Fibroblast of the aortic adventitia (primary cell): ENCODE measurements at regions not wholly inside any gene's neighbourhood (a gene's known extent, or its start where the extent isn't known, plus 50 kb on each side); places are given as distances from the start of the nearest gene placed in this dataset.
"Not testable (repeated sequence)": the region's sequence is repeated elsewhere in the genome, so short reads cannot be mapped to it uniquely, and the experiment has no call there.

Experiments
- DNase-seq: peaks from one replicate; pipeline ENCODE4 v3.0.0-alpha.2; 2010; ENCODE audit warnings: low read depth
- H3K4me3 ChIP-seq: 2 replicates; pipeline ENCODE4 v1.5.1; 2011; ENCODE audit warnings: low read depth, mild to moderate bottlenecking, control low read depth, low read length, moderate library complexity
- CTCF ChIP-seq: IDR thresholded peaks from 2 replicates; pipeline ENCODE4 v1.5.1; 2011; ENCODE audit warnings: mild to moderate bottlenecking, low read length, control low read depth, inconsistent platforms; ENCODE audit not compliant: insufficient read depth

DNA sequence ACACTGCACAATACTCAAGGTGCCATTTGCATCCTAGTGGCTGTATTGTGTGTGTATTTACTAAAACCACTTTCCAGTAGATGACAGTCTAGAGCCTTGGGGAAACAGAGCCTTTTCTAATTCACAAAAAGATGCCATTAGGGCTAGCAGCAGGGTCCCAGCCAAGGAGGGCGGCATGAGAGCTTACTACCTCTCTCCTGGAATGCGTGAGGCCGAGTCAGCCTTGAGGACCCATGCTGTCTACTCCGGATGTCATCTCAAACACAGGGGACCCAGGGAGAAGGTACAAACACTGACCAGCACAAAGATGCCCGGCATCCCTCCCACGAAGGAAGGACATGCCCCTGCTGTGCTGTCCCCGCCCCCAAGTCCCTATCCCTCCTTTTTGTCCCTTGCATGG is 65.5 kb downstream of the CYCS start:
- H3K4me3 ChIP-seq, result no peak overlapping the region
- TF ChIP-seq CTCF, result no peak
- DNase-seq, result no peak

DNA sequence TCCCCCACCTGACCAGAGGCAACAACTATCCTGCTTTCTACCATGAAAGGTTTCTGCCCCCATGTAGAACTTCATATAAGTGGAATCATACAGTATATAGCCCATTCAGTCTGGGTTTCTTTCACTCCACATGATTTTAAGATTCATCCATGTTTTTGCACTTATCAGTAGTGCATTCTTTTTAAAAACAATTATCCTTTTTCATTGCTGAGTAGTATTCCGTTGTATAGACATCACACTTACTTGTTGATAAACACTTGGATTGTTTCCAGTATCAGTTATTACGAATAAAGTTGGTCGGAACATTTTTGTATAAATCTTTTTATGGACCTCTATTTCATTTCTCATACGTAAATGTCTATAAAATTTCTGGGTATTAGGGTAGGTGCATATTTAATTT is 68.7 kb downstream of the CYCS start:
- no peak for TF ChIP-seq CTCF
- no peak overlapping the region for H3K4me3 ChIP-seq
- no peak for DNase-seq

DNA sequence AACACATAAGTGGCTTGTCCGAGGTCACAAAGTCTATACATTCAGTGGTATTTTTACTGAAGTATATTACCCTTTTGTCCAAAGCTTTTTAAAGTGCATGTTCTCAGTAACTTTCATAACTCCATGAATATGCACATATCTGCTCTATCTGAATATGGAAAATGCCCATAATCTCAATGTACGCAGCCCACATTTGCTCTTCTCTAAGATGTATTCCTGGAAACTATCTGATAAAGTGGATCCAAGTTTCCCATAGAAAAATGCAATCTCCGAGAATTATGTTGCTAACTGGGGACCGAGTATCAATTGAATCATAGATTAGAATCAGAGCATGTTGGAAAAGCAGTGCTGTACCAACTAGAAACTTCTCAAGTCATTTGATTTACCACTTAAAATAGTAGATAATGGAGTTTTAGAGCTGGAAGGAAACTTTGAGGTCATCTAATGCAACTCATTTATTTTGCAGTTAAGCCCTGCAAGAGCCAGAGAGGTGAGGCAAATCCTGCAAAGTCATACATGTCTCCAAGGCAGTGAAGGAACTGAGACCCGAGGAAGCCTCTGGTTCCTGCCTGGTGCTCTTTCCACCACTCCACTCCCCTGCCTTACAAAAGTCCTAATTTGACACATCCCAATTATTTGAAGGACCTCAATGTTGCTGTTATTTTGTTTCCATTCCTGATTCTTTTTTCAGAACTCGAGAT is 69.4 kb downstream of the CYCS start:
- no peak for TF ChIP-seq CTCF
- no peak overlapping the region for H3K4me3 ChIP-seq
- DNase-seq, result no peak

GRCh38 chr7:25054819-25055519 is 70.1 kb downstream of the CYCS start:
- no peak for TF ChIP-seq CTCF
- no peak overlapping the region for H3K4me3 ChIP-seq
- no peak for DNase-seq

DNA sequence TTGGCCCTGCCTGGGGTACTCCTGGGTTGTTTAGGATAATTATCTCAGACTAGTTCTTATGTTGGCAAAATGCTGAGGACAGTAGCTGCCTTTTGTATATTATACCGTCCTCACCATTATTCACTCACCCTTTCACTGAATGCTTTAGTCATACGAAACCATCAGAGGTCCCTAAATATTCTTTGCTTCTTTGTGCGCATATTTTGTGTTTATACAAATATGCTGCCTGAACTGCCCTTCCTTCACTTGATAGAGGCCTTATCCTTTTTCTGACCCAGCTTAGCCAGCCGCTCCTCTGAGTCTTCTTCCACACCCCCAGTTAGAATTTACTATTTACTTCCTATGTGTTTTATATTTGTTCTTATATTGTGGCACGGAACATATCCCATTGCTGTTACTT is 70.2 kb upstream of the OSBPL3 start:
- DNase-seq, result no peak
- TF ChIP-seq CTCF, result no peak
- H3K4me3 ChIP-seq, result no peak overlapping the region

DNA sequence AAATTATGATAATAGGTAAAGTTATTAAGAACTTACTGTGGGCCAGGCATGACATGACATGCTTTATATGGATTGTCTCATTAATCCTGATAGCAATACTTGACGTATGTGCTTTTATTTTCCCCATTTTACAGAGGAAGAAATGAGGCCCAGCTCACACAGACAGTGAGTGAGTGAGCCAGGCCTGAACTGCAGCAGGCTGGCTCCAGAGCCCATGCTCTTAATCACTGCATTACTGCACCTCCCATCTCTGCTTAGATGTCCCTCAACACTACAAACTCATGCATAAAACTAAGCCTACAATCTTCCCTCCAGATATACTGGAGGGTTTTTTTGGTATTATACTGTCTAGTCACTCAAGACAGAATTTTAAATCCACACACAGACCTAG is 68.5 kb upstream of the OSBPL3 start:
- no peak overlapping the region for H3K4me3 ChIP-seq
- no peak for TF ChIP-seq CTCF
- DNase-seq, result no peak

DNA sequence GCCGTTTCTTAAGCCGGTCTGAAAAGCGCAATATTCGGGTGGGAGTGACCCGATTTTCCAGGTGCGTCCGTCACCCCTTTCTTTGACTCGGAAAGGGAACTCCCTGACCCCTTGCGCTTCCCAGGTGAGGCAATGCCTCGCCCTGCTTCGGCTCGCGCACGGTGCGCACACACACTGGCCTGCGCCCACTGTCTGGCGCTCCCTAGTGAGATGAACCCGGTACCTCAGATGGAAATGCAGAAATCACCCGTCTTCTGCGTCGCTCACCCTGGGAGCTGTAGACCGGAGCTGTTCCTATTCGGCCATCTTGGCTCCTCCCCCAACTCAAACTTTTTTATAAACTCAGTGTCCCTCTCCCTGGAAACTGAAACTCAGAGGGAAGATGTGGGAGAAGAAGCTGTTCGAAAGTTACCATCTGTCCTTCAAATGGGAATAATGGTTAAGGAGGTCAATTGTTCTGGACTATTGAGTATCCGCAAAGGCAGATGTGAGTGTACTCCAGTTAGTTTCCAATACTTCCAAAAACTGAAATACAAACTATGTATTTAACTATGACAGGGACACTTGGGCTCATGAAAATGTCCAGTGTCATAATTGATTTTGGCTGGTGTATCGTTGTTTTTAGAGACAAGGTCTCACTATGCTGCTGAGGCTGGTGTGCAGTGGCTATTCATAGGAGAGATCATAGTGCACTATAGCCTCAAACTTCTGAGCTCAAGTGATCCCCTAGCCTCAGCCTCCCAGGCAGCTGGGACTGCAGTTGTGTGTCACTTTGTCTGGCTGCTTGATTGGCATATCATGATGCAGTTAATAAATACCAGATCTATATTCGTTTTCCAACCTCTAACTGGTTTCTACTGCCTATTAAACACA is 67.8 kb upstream of the OSBPL3 start:
- DNase-seq, H3K4me3 ChIP-seq: not testable (repeated sequence)
